HCT116 (cell line): ENCODE measurements at regions not wholly inside any gene's neighbourhood (a gene's known extent, or its start where the extent isn't known, plus 50 kb on each side); places are given as distances from the start of the nearest gene placed in this dataset.
"Not testable (repeated sequence)": the region's sequence is repeated elsewhere in the genome, so short reads cannot be mapped to it uniquely, and the experiment has no call there.

Experiments used
- ATAC-seq: fragments of 200-7000 bp; cut with Tn5 transposase; 2 replicates; pipeline ENCODE4 v1.9.1; 2020; ENCODE audit warnings: mild to moderate bottlenecking, moderate library complexity
- BruUV-seq: library from RNA; stranded (reverse); fragments of 400-500 nt; replicated peaks from 2 replicates; lab custom pipeline; 2021; lab: Mats Ljungman, UMichigan
- CTCF ChIA-PET: fragments of 300-600 bp; sonication (Branson Sonifier 250); formaldehyde crosslinking; loops from one replicate; lab custom pipeline; 2021; ENCODE audit warnings: antibody characterized with exemption; lab: Charles Lee
- POLR2A ChIA-PET: fragments of 300-600, 350-600 bp; sonication (Branson Sonifier 250); formaldehyde crosslinking; loops from one replicate; lab custom pipeline; 2021; ENCODE audit warnings: antibody characterized with exemption; lab: Charles Lee
- RAD21 ChIA-PET, 2 experiments: fragments of 300-600 bp; sonication (Branson Sonifier 250); formaldehyde crosslinking; loops; one replicate each; lab custom pipeline; 2023; ENCODE audit warnings: low total read pairs in 2 of 2; ENCODE audit not compliant: uncharacterized antibody in 2 of 2, unreplicated experiment in 2 of 2, low non-redundant PET in 1 of 2; lab: Charles Lee
- DNase-seq: peaks from one replicate; pipeline ENCODE4 v3.0.0-alpha.2; 2010; ENCODE audit warnings: low read depth, low spot score
- H2AFZ ChIP-seq: fragments of 200-600 bp; shearing (Covaris generic), sonication (generic); 2 replicates; pipeline ENCODE4 v1.6.1; 2017; ENCODE audit warnings: low read depth, mixed run types, mixed read lengths, antibody characterized with exemption, low read length; ENCODE audit not compliant: poor library complexity, severe bottlenecking
- H3K27ac ChIP-seq: 2 replicates; pipeline ENCODE4 v1.5.1; 2012; ENCODE audit warnings: low read depth, low read length
- H3K27me3 ChIP-seq: fragments of 200-600 bp; sonication (generic); 2 replicates; pipeline ENCODE4 v1.6.1; 2016; ENCODE audit warnings: mixed run types, low read length, mixed read lengths; ENCODE audit not compliant: insufficient read depth
- H3K36me3 ChIP-seq, 2 experiments: fragments of 200-500 bp in 1 of 2; fragments of 200-600 bp in 1 of 2; sonication (Bioruptor generic) in 1 of 2; sonication (generic) in 1 of 2; 2 replicates each; pipeline versions ENCODE4 v1.5.1 to v1.6.1; 2014 to 2016; ENCODE audit warnings: low read length in 2 of 2, inconsistent platforms in 1 of 2, mixed read lengths in 1 of 2, mixed run types in 1 of 2; ENCODE audit not compliant: insufficient read depth in 2 of 2, control insufficient read depth in 1 of 2
- H3K4me1 ChIP-seq, 2 experiments: fragments of 200-600 bp in 1 of 2; sonication (generic) in 1 of 2; 2 replicates each; pipeline versions ENCODE4 v1.5.1 to v1.6.1; 2012 to 2017; ENCODE audit warnings: low read length in 2 of 2, inconsistent platforms in 1 of 2, mild to moderate bottlenecking in 1 of 2, mixed read lengths in 1 of 2, mixed run types in 1 of 2, moderate library complexity in 1 of 2; ENCODE audit not compliant: insufficient read depth in 2 of 2, control insufficient read depth in 1 of 2
- H3K4me2 ChIP-seq: fragments of 200-600 bp; sonication (generic); 2 replicates; pipeline ENCODE4 v1.6.1; 2017; ENCODE audit warnings: mixed run types, low read length, mixed read lengths
- H3K4me3 ChIP-seq, 2 experiments: fragments of 200-600 bp in 1 of 2; sonication (generic) in 1 of 2; replicated peaks in 1 of 2; 2 replicates each; pipeline ENCODE4 v1.5.1; 2011 to 2016; ENCODE audit warnings: low read length in 2 of 2, control low read depth in 1 of 2, low read depth in 1 of 2, mild to moderate bottlenecking in 1 of 2, mixed read lengths in 1 of 2, mixed run types in 1 of 2
- H3K79me2 ChIP-seq: fragments of 200-600 bp; sonication (generic); 2 replicates; pipeline ENCODE4 v1.6.1; 2017; ENCODE audit warnings: mild to moderate bottlenecking, mixed run types, low read length, moderate library complexity, mixed read lengths; ENCODE audit not compliant: insufficient read depth
- H3K9ac ChIP-seq: fragments of 200-600 bp; sonication (generic); 2 replicates; pipeline ENCODE4 v1.6.1; 2016; ENCODE audit warnings: low read length, mixed read lengths
- H3K9me2 ChIP-seq: fragments of 200-600 bp; sonication (generic), shearing (Covaris generic); 2 replicates; pipeline ENCODE4 v1.6.1; 2017; ENCODE audit warnings: mixed run types, mild to moderate bottlenecking, moderate library complexity; ENCODE audit not compliant: insufficient read depth
- H3K9me3 ChIP-seq, 2 experiments: fragments of 200-500 bp in 1 of 2; fragments of 200-600 bp in 1 of 2; sonication (Bioruptor generic) in 1 of 2; sonication (generic) in 1 of 2; 2 replicates each; pipeline ENCODE4 v1.6.1; 2014 to 2017; ENCODE audit warnings: low read length in 2 of 2, mixed read lengths in 2 of 2, inconsistent platforms in 1 of 2, low read depth in 1 of 2, mild to moderate bottlenecking in 1 of 2, mixed run types in 1 of 2, moderate library complexity in 1 of 2; ENCODE audit not compliant: control insufficient read depth in 1 of 2, insufficient read depth in 1 of 2
- H4K20me1 ChIP-seq: fragments of 200-600 bp; sonication (generic), shearing (Covaris generic); 2 replicates; pipeline ENCODE4 v1.6.1; 2017; ENCODE audit warnings: mixed run types, mild to moderate bottlenecking, moderate library complexity; ENCODE audit not compliant: insufficient read depth
- CBX3 ChIP-seq: IDR thresholded peaks from 2 replicates; pipeline ENCODE4 v1.6.1; 2012; ENCODE audit warnings: low read depth
- EZH2 ChIP-seq: fragments of 200-600 bp; sonication (generic); IDR thresholded peaks from 2 replicates; pipeline ENCODE4 v1.6.1; 2017; ENCODE audit warnings: antibody characterized with exemption, mixed run types
- intact Hi-C: fragments of 100-400 bp; cut with micrococcal nuclease; formaldehyde crosslinking; loops from 2 replicates; pipeline ENCODE4 v1.10.0; 2022

- ChIA-PET RAD21 (no interaction called here), POLR2A (no interaction called here), CTCF (no interaction called here)
- no peak for DNase-seq
- no peaks in the 10 kb centered on the region for H4K20me1 ChIP-seq
- peaks cover 8 to 13% of the 10 kb centered on the region in 2 experiments for H3K4me1 ChIP-seq
- H3K79me2 ChIP-seq: no peaks in the 10 kb centered on the region
- no peak overlapping the region for H3K4me3 ChIP-seq
- H2AFZ ChIP-seq: no peak overlapping the region
- 0 out of 2 replicates have a peak, but pooled peaks cover 4% of the 10 kb centered on the region for H3K9me2 ChIP-seq
- no peak overlapping the region for H3K9ac ChIP-seq
- no TSS peak for BruUV-seq
- intact Hi-C loops: no loop called here
- no peak for ATAC-seq
- no peak for TF ChIP-seq EZH2
- TF ChIP-seq CBX3: peak; percentile 59; the same call in 1 of the 2 replicates
- TF ChIP-seq, all 23 proteins: peak for 1
- H3K4me2 ChIP-seq: no peak overlapping the region
- no peaks in the 10 kb centered on the region for H3K27me3 ChIP-seq
- H3K36me3 ChIP-seq: no peaks in the 10 kb centered on the region
- H3K9me3 ChIP-seq: peaks cover 0 to 13% of the 10 kb centered on the region in 2 experiments; a peak in 2 of 4 replicates
- H3K27ac ChIP-seq: no peak overlapping the region
Observed at GRCh38 chr5:86465052-86465838, 152.5 kb upstream of the COX7C start.

GRCh38 chr5:86466721-86467120, 151.0 kb upstream of the COX7C start:
- DNase-seq, H3K4me2 ChIP-seq, H3K27me3 ChIP-seq, BruUV-seq, RAD21 ChIA-PET, H3K4me1 ChIP-seq, POLR2A ChIA-PET, H3K9ac ChIP-seq, H3K36me3 ChIP-seq, CTCF ChIA-PET, H3K27ac ChIP-seq, H3K4me3 ChIP-seq, H4K20me1 ChIP-seq, H3K79me2 ChIP-seq, intact Hi-C loops, ATAC-seq, H2AFZ ChIP-seq, H3K9me2 ChIP-seq: not testable (repeated sequence)
- peaks cover 0 to 13% of the 10 kb centered on the region in 2 experiments; a peak in 1 of 4 replicates for H3K9me3 ChIP-seq
